ENCODE measurements at regions not wholly inside any gene's neighbourhood (a gene's known extent, or its start where the extent isn't known, plus 50 kb on each side); places are given as distances from the start of the nearest gene placed in this dataset.

DNA sequence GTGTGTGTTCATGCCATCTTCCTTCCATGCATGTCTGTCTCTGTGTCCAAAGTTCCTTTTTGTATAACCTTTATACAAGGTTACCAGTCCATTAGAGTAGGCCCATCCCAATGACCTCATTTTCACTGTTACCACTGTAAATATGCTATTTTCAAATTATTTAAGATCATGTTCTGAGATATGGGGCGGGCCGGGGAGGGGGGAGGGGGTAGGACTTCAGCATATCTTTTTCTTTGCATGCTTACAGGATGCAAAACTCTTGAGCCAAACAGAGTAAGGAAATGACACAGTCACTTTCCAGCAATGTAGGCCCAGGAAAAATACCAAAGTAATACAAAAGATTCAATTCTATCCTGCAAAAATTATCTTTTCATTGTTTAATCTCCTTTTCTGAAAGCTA, 124.1 kb upstream of the HNRNPA3 start:
- TF ChIP-seq, protein P1, sequence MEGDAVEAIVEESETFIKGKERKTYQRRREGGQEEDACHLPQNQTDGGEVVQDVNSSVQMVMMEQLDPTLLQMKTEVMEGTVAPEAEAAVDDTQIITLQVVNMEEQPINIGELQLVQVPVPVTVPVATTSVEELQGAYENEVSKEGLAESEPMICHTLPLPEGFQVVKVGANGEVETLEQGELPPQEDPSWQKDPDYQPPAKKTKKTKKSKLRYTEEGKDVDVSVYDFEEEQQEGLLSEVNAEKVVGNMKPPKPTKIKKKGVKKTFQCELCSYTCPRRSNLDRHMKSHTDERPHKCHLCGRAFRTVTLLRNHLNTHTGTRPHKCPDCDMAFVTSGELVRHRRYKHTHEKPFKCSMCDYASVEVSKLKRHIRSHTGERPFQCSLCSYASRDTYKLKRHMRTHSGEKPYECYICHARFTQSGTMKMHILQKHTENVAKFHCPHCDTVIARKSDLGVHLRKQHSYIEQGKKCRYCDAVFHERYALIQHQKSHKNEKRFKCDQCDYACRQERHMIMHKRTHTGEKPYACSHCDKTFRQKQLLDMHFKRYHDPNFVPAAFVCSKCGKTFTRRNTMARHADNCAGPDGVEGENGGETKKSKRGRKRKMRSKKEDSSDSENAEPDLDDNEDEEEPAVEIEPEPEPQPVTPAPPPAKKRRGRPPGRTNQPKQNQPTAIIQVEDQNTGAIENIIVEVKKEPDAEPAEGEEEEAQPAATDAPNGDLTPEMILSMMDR (IDR thresholded peaks at IDR 0.05): no peak
- no peak for TF ChIP-seq POLR2A (IDR thresholded peaks at IDR 0.05)

All from Peyer's patch (tissue), 4 donors.